NCI-H526 (cell line): ENCODE measurements at regions not wholly inside any gene's neighbourhood (a gene's known extent, or its start where the extent isn't known, plus 50 kb on each side); places are given as distances from the start of the nearest gene placed in this dataset.
"Not testable (repeated sequence)": the region's sequence is repeated elsewhere in the genome, so short reads cannot be mapped to it uniquely, and the experiment has no call there.

Source experiments
- DNase-seq, 2 experiments: peaks; one replicate each; lab custom pipeline; 2025; lab: John Stamatoyannopoulos, UW

- DNase-seq: no peak
Measured at GRCh38 chrY:3037471-3037870, 102.3 kb downstream of the ZFY start.

GRCh38 chrY:3040415-3040814 lies 105.2 kb downstream of the ZFY start:
- DNase-seq: no peak

- no peak for DNase-seq
Measured at GRCh38 chrY:3041985-3042384, 106.8 kb downstream of the ZFY start.

GRCh38 chrY:3042901-3043300 lies 107.7 kb downstream of the ZFY start:
- DNase-seq: no peak

GRCh38 chrY:3045048-3045447 lies 109.9 kb downstream of the ZFY start:
- DNase-seq: no peak

GRCh38 chrY:3055496-3055895 lies 120.3 kb downstream of the ZFY start:
- DNase-seq: not testable (repeated sequence)

GRCh38 chrY:3058342-3058741 lies 123.2 kb downstream of the ZFY start:
- DNase-seq: not testable (repeated sequence)

GRCh38 chrY:3060671-3061070 lies 125.5 kb downstream of the ZFY start:
- peak in 1 of 2 experiments; percentile 27 for DNase-seq

- not testable (repeated sequence) for DNase-seq
Measured at GRCh38 chrY:3088149-3088548, 153.0 kb downstream of the ZFY start.

GRCh38 chrY:3108674-3109073 lies 173.5 kb downstream of the ZFY start:
- not testable (repeated sequence) for DNase-seq

GRCh38 chrY:3120234-3120633 lies 185.1 kb downstream of the ZFY start:
- DNase-seq: not testable (repeated sequence)

- DNase-seq: not testable (repeated sequence)
Measured at GRCh38 chrY:3120716-3121115, 185.5 kb downstream of the ZFY start.

GRCh38 chrY:3123482-3123881 lies 188.3 kb downstream of the ZFY start:
- DNase-seq: not testable (repeated sequence)

- DNase-seq: not testable (repeated sequence)
Measured at GRCh38 chrY:3171074-3171473, 235.9 kb downstream of the ZFY start.

GRCh38 chrY:3195035-3195434 lies 259.9 kb downstream of the ZFY start:
- DNase-seq: not testable (repeated sequence)

GRCh38 chrY:3202287-3202686 lies 267.1 kb downstream of the ZFY start:
- DNase-seq: not testable (repeated sequence)

- DNase-seq: not testable (repeated sequence)
Measured at GRCh38 chrY:3206733-3207132, 271.6 kb downstream of the ZFY start.

GRCh38 chrY:3213183-3213582 lies 278.0 kb downstream of the ZFY start:
- not testable (repeated sequence) for DNase-seq

GRCh38 chrY:3218134-3218533 lies 283.0 kb downstream of the ZFY start:
- not testable (repeated sequence) for DNase-seq

- DNase-seq: not testable (repeated sequence)
Measured at GRCh38 chrY:3218559-3218958, 283.4 kb downstream of the ZFY start.

- not testable (repeated sequence) for DNase-seq
Measured at GRCh38 chrY:3262911-3263310, 316.0 kb upstream of the TGIF2LY start.

GRCh38 chrY:3288063-3288462 lies 290.8 kb upstream of the TGIF2LY start:
- DNase-seq: not testable (repeated sequence)

- DNase-seq: not testable (repeated sequence)
Measured at GRCh38 chrY:3297235-3297634, 281.6 kb upstream of the TGIF2LY start.

GRCh38 chrY:3319988-3320387 lies 258.9 kb upstream of the TGIF2LY start:
- not testable (repeated sequence) for DNase-seq

GRCh38 chrY:3367535-3367934 lies 211.3 kb upstream of the TGIF2LY start:
- not testable (repeated sequence) for DNase-seq
